Right lobe of liver (tissue), 6 donors: ENCODE measurements at regions not wholly inside any gene's neighbourhood (a gene's known extent, or its start where the extent isn't known, plus 50 kb on each side); places are given as distances from the start of the nearest gene placed in this dataset.

Experiments
- ATAC-seq, 4 donors: fragments of 200-7000 bp; cut with Tn5 transposase; one replicate each; pipeline ENCODE4 v1.9.1; 2020; ENCODE audit warnings: mild to moderate bottlenecking in 4 of 4, moderate library complexity in 4 of 4
- DNase-seq, 3 donors: peaks; one replicate each; pipeline ENCODE4 v3.0.0-alpha.2; 2020
- H3K27ac ChIP-seq, 3 donors: fragments of 200-600 bp; one replicate each; pipeline ENCODE4 v1.8.0; 2022
- H3K27me3 ChIP-seq, 2 donors: fragments of 200-600 bp; one replicate each; pipeline ENCODE4 v1.8.0; 2022
- H3K36me3 ChIP-seq, 4 donors: fragments of 200-600 bp; sonication (generic) in 1 of 4; one replicate each; pipeline versions ENCODE4 v1.5.1 to v1.8.0; 2017 to 2022; ENCODE audit warnings: control low read depth in 1 of 4
- H3K4me1 ChIP-seq, 4 donors: fragments of 200-600 bp; sonication (generic) in 1 of 4; one replicate each; pipeline versions ENCODE4 v1.5.1 to v1.8.0; 2017 to 2022; ENCODE audit warnings: control low read depth in 1 of 4
- H3K4me3 ChIP-seq, 3 donors: fragments of 200-600 bp; one replicate each; pipeline ENCODE4 v1.8.0; 2022
- H3K9me3 ChIP-seq, 4 donors: fragments of 200-600 bp; sonication (generic) in 1 of 4; one replicate each; pipeline versions ENCODE4 v1.5.1 to v1.8.0; 2017 to 2022; ENCODE audit warnings: control low read depth in 1 of 4
- CTCF ChIP-seq, 4 donors: fragments of 200-600 bp in 3 of 4; fragments of 450-650 bp in 1 of 4; IDR thresholded peaks; one replicate each; pipeline versions ENCODE4 v1.5.1 to v1.8.0; 2016 to 2022; ENCODE audit warnings: antibody characterized with exemption in 4 of 4, mild to moderate bottlenecking in 2 of 4
- POLR2A ChIP-seq: fragments of 450-650 bp; IDR thresholded peaks from one replicate; pipeline ENCODE4 v1.6.1; 2017; ENCODE audit warnings: antibody characterized with exemption, mild to moderate bottlenecking
- whole genome bisulfite sequencing: methylation state at CpG from one replicate; pipeline ENCODE4 v1.1.6; 2018; ENCODE audit warnings: low coverage, low lambda C conversion rate; ENCODE audit not compliant: insufficient coverage; ENCODE audit errors: missing lambda C conversion rate; 5-methylcytosine and 5-hydroxymethylcytosine counted together
- intact Hi-C, 2 donors: fragments of 100-400 bp; cut with DNase I; formaldehyde crosslinking; loops; one replicate each; pipeline versions ENCODE4 v1.11.2 to v1.14.1; 2022
- donor health status: DM: no; HTN: yes; CAD: no.
- donor health status: DM: no; HTN: no; CAD: no.
- donor health status: DM: no; HTN: no; CAD: no.
- donor health status: DM: no; HTN: yes; CAD: no.
- donor health status: DM: no; HTN: yes; CAD: no.

- H3K27ac ChIP-seq, result no peak overlapping the region
- WGBS, result 52% methylated on average over 5 of the region's 5 CpGs
- TF ChIP-seq CTCF (IDR thresholded peaks at IDR 0.05), result no peak
- no peak for TF ChIP-seq POLR2A
- H3K4me3 ChIP-seq, result no peak overlapping the region
- intact Hi-C loops, result no loop called here
- H3K9me3 ChIP-seq, result no peaks in the 10 kb centered on the region
- no peaks in the 10 kb centered on the region for H3K4me1 ChIP-seq
- ATAC-seq, result no peak
- DNase-seq, result no peak
- H3K27me3 ChIP-seq, result no peaks in the 10 kb centered on the region
- no peaks in the 10 kb centered on the region for H3K36me3 ChIP-seq
Measured at GRCh38 chr11:130674686-130675308, 226.4 kb downstream of the ADAMTS15 start.

- H3K9me3 ChIP-seq, result no peaks in the 10 kb centered on the region
- ATAC-seq (no peak), DNase-seq (no peak)
- no peaks in the 10 kb centered on the region for H3K36me3 ChIP-seq
- no peaks in the 10 kb centered on the region for H3K4me1 ChIP-seq
- intact Hi-C loops, result no loop called here
- no peak overlapping the region for H3K4me3 ChIP-seq
- WGBS, result 59% methylated on average over 10 of the region's 10 CpGs
- no peaks in the 10 kb centered on the region for H3K27me3 ChIP-seq
- H3K27ac ChIP-seq, result no peak overlapping the region
- no peak for TF ChIP-seq POLR2A
- TF ChIP-seq CTCF (IDR thresholded peaks at IDR 0.05), result no peak
Measured at GRCh38 chr11:130675371-130675821, 227.0 kb downstream of the ADAMTS15 start.

GRCh38 chr11:130675917-130676316 lies 227.5 kb downstream of the ADAMTS15 start:
- DNase-seq (no peak), ATAC-seq (no peak)
- Histone ChIP-seq H3K27me3 (no peaks in the 10 kb centered on the region), H3K27ac (no peak overlapping the region), H3K4me3 (no peak overlapping the region), H3K9me3 (no peaks in the 10 kb centered on the region), H3K36me3 (no peaks in the 10 kb centered on the region), H3K4me1 (no peaks in the 10 kb centered on the region)
- TF ChIP-seq CTCF (IDR thresholded peaks at IDR 0.05), result no peak
- TF ChIP-seq POLR2A, result no peak
- intact Hi-C loops, result no loop called here
- WGBS, result 60% methylated on average over 1 of the region's 1 CpG

GRCh38 chr11:130677486-130678153 lies 229.2 kb downstream of the ADAMTS15 start:
- no peak for DNase-seq
- intact Hi-C loops, result no loop called here
- H3K9me3 ChIP-seq, result no peaks in the 10 kb centered on the region
- no peaks in the 10 kb centered on the region for H3K4me1 ChIP-seq
- no peak overlapping the region for H3K4me3 ChIP-seq
- H3K36me3 ChIP-seq, result no peaks in the 10 kb centered on the region
- H3K27me3 ChIP-seq, result no peaks in the 10 kb centered on the region
- WGBS, result 39% methylated on average over 6 of the region's 6 CpGs
- no peak for ATAC-seq
- no peak overlapping the region for H3K27ac ChIP-seq
- TF ChIP-seq POLR2A, result no peak
- TF ChIP-seq CTCF (IDR thresholded peaks at IDR 0.05), result no peak
